ENCODE measurements at regions not wholly inside any gene's neighbourhood (a gene's known extent, or its start where the extent isn't known, plus 50 kb on each side); places are given as distances from the start of the nearest gene placed in this dataset.
"Not testable (repeated sequence)": the region's sequence is repeated elsewhere in the genome, so short reads cannot be mapped to it uniquely, and the experiment has no call there.

- DNase-seq = no peak
Measured at GRCh38 chr5:85173469-85173868, 788.8 kb upstream of the EDIL3 start.

- DNase-seq = no peak
Measured at GRCh38 chr5:85182344-85182743, 797.7 kb upstream of the EDIL3 start.

- DNase-seq = no peak
Measured at GRCh38 chr5:85204289-85204688, 819.6 kb upstream of the EDIL3 start.

GRCh38 chr5:85205430-85205829, 820.8 kb upstream of the EDIL3 start:
- no peak for DNase-seq

GRCh38 chr5:85225388-85225787, 840.7 kb upstream of the EDIL3 start:
- no peak for DNase-seq

- DNase-seq = no peak
Measured at GRCh38 chr5:85249204-85249603, 864.5 kb upstream of the EDIL3 start.

GRCh38 chr5:85263125-85263524, 878.4 kb upstream of the EDIL3 start:
- DNase-seq = no peak

GRCh38 chr5:85266692-85267091, 882.0 kb upstream of the EDIL3 start:
- no peak for DNase-seq

GRCh38 chr5:85268194-85268593, 883.5 kb upstream of the EDIL3 start:
- no peak for DNase-seq

- DNase-seq = no peak
Measured at GRCh38 chr5:85278193-85278592, 893.5 kb upstream of the EDIL3 start.

GRCh38 chr5:85288914-85289313, 904.2 kb upstream of the EDIL3 start:
- DNase-seq = no peak

GRCh38 chr5:85293145-85293785, 908.6 kb upstream of the EDIL3 start:
- no peak for DNase-seq

GRCh38 chr5:85304524-85304923, 919.8 kb upstream of the EDIL3 start:
- no peak for DNase-seq

GRCh38 chr5:85305766-85306165, 921.1 kb upstream of the EDIL3 start:
- no peak for DNase-seq

GRCh38 chr5:85311536-85311935, 926.9 kb upstream of the EDIL3 start:
- no peak for DNase-seq

- no peak for DNase-seq
Measured at GRCh38 chr5:85320495-85320894, 935.8 kb upstream of the EDIL3 start.

- no peak for DNase-seq
Measured at GRCh38 chr5:85333276-85333675, 948.6 kb upstream of the EDIL3 start.

GRCh38 chr5:85337435-85337834, 952.8 kb upstream of the EDIL3 start:
- DNase-seq = no peak

- DNase-seq = no peak
Measured at GRCh38 chr5:85340790-85341189, 956.1 kb upstream of the EDIL3 start.

- DNase-seq = no peak
Measured at GRCh38 chr5:85345818-85346217, 961.1 kb upstream of the EDIL3 start.

- DNase-seq = no peak
Measured at GRCh38 chr5:85357309-85357708, 972.6 kb upstream of the EDIL3 start.

- no peak for DNase-seq
Measured at GRCh38 chr5:85375525-85375924, 990.8 kb upstream of the EDIL3 start.

GRCh38 chr5:85388770-85389169, 1004.1 kb upstream of the EDIL3 start:
- DNase-seq = no peak

GRCh38 chr5:85392309-85392708, 1007.6 kb upstream of the EDIL3 start:
- not testable (repeated sequence) for DNase-seq

GRCh38 chr5:85395526-85395925, 1010.8 kb upstream of the EDIL3 start:
- DNase-seq = no peak

GRCh38 chr5:85397451-85397850, 1012.8 kb upstream of the EDIL3 start:
- no peak for DNase-seq

Measured in NCI-H345 (cell line).